ENCODE measurements at regions not wholly inside any gene's neighbourhood (a gene's known extent, or its start where the extent isn't known, plus 50 kb on each side); places are given as distances from the start of the nearest gene placed in this dataset.

DNA sequence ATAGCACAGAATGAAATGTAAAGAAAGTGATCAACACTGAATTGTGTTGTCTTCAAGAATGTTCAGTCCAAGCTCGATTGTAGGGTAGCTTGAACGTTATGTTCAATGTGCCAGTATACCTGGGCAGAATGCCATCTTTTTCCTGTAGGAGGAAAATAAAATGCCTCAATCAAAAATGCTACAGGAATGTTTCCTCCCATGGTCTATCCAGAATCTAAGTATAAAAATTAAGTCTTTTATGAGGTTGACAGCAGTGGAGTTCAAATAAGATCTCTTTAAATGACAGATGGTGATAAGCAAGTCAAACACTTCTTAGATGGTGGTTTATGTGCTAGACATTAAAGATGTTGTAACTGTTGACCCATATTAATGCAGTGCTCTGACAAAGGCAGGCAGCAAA is 488.6 kb downstream of the CSNK1G3 start:
- TF ChIP-seq CTCF (IDR thresholded peaks at IDR 0.05): no peak
- TF ChIP-seq POLR2A (IDR thresholded peaks at IDR 0.05): no peak
